H1 (cell line): ENCODE measurements at regions not wholly inside any gene's neighbourhood (a gene's known extent, or its start where the extent isn't known, plus 50 kb on each side); places are given as distances from the start of the nearest gene placed in this dataset.

Experiments used
- CTCF ChIA-PET: fragments of 300-600 bp; sonication (Branson Sonifier 250); formaldehyde crosslinking; loops from one replicate; lab custom pipeline; 2021; ENCODE audit not compliant: partially characterized antibody; lab: Charles Lee
- POLR2A ChIA-PET: fragments of 300-600 bp; sonication (Branson Sonifier 250); formaldehyde crosslinking; loops from one replicate; lab custom pipeline; 2021; ENCODE audit warnings: inconsistent platforms; ENCODE audit not compliant: partially characterized antibody; lab: Charles Lee
- DNase-seq, 2 experiments: peaks; one replicate each; pipeline versions ENCODE4 v3.0.0 to v3.0.0-alpha.2; 2010 to 2022; ENCODE audit warnings: low spot score in 2 of 2, low read depth in 1 of 2, mixed read lengths in 1 of 2
- FAIRE-seq: peaks from 2 replicates; lab custom pipeline; 2011; peaks lifted over from hg19 to GRCh38; lab: Jason Lieb, UNC
- H2AFZ ChIP-seq: 2 replicates; pipeline ENCODE4 v1.8.1; 2012; ENCODE audit warnings: low read length, inconsistent platforms
- H2AK5ac ChIP-seq: 2 replicates; pipeline ENCODE4 v1.6.1; 2013; ENCODE audit warnings: low read depth, low read length
- H2BK120ac ChIP-seq: replicated peaks from 2 replicates; pipeline ENCODE3; 2013; ENCODE audit warnings: low read depth, low read length, inconsistent platforms
- H2BK12ac ChIP-seq: 2 replicates; pipeline ENCODE4 v1.6.1; 2013; ENCODE audit warnings: low read depth, low read length
- H2BK15ac ChIP-seq: 2 replicates; pipeline ENCODE4 v1.6.1; 2013; ENCODE audit warnings: low read length
- H2BK20ac ChIP-seq: 2 replicates; pipeline ENCODE4 v1.6.1; 2013; ENCODE audit warnings: low read length
- H2BK5ac ChIP-seq: 2 replicates; pipeline ENCODE4 v1.6.1; 2013; ENCODE audit warnings: low read depth, low read length
- H3K14ac ChIP-seq: 2 replicates; pipeline ENCODE4 v1.6.1; 2013; ENCODE audit warnings: inconsistent platforms; ENCODE audit not compliant: insufficient read length
- H3K18ac ChIP-seq: 2 replicates; pipeline ENCODE4 v1.6.1; 2013; ENCODE audit warnings: low read length; ENCODE audit errors: extremely low read depth
- H3K23ac ChIP-seq: 2 replicates; pipeline ENCODE4 v1.6.1; 2013; ENCODE audit warnings: inconsistent platforms; ENCODE audit not compliant: insufficient read length
- H3K23me2 ChIP-seq: 2 replicates; pipeline ENCODE4 v1.6.1; 2013; ENCODE audit warnings: low read depth, low read length
- H3K27ac ChIP-seq: 2 replicates; pipeline ENCODE4 v1.6.1; 2011; ENCODE audit warnings: low read depth, low read length, inconsistent platforms
- H3K27me3 ChIP-seq, 4 experiments: replicated peaks in 1 of 4; 1 replicate in 1 of 4; 2 replicates in 3 of 4; pipeline versions ENCODE4 v1.6.1 to v1.8.1; 2011 to 2013; ENCODE audit warnings: low read length in 3 of 4, mild to moderate bottlenecking in 3 of 4, inconsistent platforms in 2 of 4, mixed read lengths in 2 of 4, moderate library complexity in 1 of 4; ENCODE audit not compliant: control insufficient read depth in 3 of 4, insufficient read depth in 3 of 4; ENCODE audit errors: extremely low read depth in 1 of 4
- H3K36me3 ChIP-seq, 4 experiments: 2 replicates each; pipeline versions ENCODE4 v1.6.1 to v1.8.1; 2011 to 2013; ENCODE audit warnings: mild to moderate bottlenecking in 4 of 4, low read length in 3 of 4, moderate library complexity in 2 of 4, control low read depth in 1 of 4, inconsistent platforms in 1 of 4; ENCODE audit not compliant: insufficient read depth in 4 of 4, control insufficient read depth in 2 of 4
- H3K4ac ChIP-seq: replicated peaks from 2 replicates; pipeline ENCODE3; 2013; ENCODE audit warnings: low read length, low read depth, mixed read lengths, inconsistent platforms; ENCODE audit not compliant: insufficient read length
- H3K4me1 ChIP-seq, 4 experiments: replicated peaks in 1 of 4; 1 replicate in 1 of 4; 2 replicates in 3 of 4; pipeline versions ENCODE4 v1.6.1 to v1.8.1; 2011 to 2013; ENCODE audit warnings: low read length in 3 of 4, inconsistent platforms in 2 of 4, mixed read lengths in 1 of 4; ENCODE audit not compliant: insufficient read depth in 4 of 4, control insufficient read depth in 3 of 4
- H3K4me2 ChIP-seq, 2 experiments: 2 replicates each; pipeline versions ENCODE4 v1.6.1 to v1.8.1; 2011 to 2013; ENCODE audit warnings: low read depth in 2 of 2, low read length in 2 of 2, control low read depth in 1 of 2, inconsistent platforms in 1 of 2, mild to moderate bottlenecking in 1 of 2; ENCODE audit not compliant: insufficient read depth in 1 of 2
- H3K4me3 ChIP-seq, 4 experiments: fragments of 200-600, 300-600 bp in 1 of 4; sonication (generic), shearing (Covaris generic), sonication (Bioruptor Twin) in 1 of 4; 2 replicates each; pipeline versions ENCODE4 v1.5.1 to v1.8.1; 2011 to 2016; ENCODE audit warnings: low read length in 4 of 4, low read depth in 3 of 4, control low read depth in 2 of 4, inconsistent platforms in 2 of 4, mild to moderate bottlenecking in 2 of 4, mixed read lengths in 1 of 4, moderate library complexity in 1 of 4; ENCODE audit not compliant: insufficient read depth in 2 of 4; ENCODE audit errors: extremely low read depth in 1 of 4
- H3K56ac ChIP-seq: replicated peaks from 2 replicates; pipeline ENCODE3; 2013; ENCODE audit warnings: low read depth, mild to moderate bottlenecking, mixed read lengths, low read length, inconsistent platforms; ENCODE audit not compliant: insufficient read length
- H3K79me1 ChIP-seq: 2 replicates; pipeline ENCODE4 v1.6.1; 2013; ENCODE audit warnings: low read depth, low read length, control low read depth
- H3K79me2 ChIP-seq, 2 experiments: 2 replicates each; pipeline versions ENCODE4 v1.6.1 to v1.8.1; 2012 to 2013; ENCODE audit warnings: low read length in 2 of 2, mild to moderate bottlenecking in 2 of 2, inconsistent platforms in 1 of 2; ENCODE audit not compliant: insufficient read depth in 2 of 2, control insufficient read depth in 1 of 2
- H3K9ac ChIP-seq, 4 experiments: replicated peaks in 1 of 4; 1 replicate in 1 of 4; 2 replicates in 3 of 4; pipeline versions ENCODE4 v1.6.1 to v1.8.1; 2011 to 2013; ENCODE audit warnings: low read depth in 3 of 4, low read length in 3 of 4, control low read depth in 2 of 4, mild to moderate bottlenecking in 2 of 4, moderate library complexity in 2 of 4, inconsistent platforms in 1 of 4; ENCODE audit errors: extremely low read depth in 1 of 4
- H3K9me3 ChIP-seq, 2 experiments: 2 replicates each; pipeline versions ENCODE4 v1.6.1 to v1.8.1; 2012 to 2013; ENCODE audit warnings: mild to moderate bottlenecking in 2 of 2, moderate library complexity in 2 of 2, control low read depth in 1 of 2, inconsistent platforms in 1 of 2, low read depth in 1 of 2, low read length in 1 of 2, mixed read lengths in 1 of 2; ENCODE audit not compliant: insufficient read depth in 2 of 2
- H4K20me1 ChIP-seq, 2 experiments: replicated peaks in 1 of 2; 2 replicates each; pipeline versions ENCODE3 to v1.8.1; 2011 to 2013; ENCODE audit warnings: inconsistent platforms in 2 of 2, low read length in 2 of 2, mild to moderate bottlenecking in 1 of 2; ENCODE audit not compliant: insufficient read depth in 2 of 2, control insufficient read depth in 1 of 2
- H4K5ac ChIP-seq: 2 replicates; pipeline ENCODE4 v1.6.1; 2013; ENCODE audit warnings: low read length, low read depth, mixed read lengths, inconsistent platforms; ENCODE audit not compliant: insufficient read length
- H4K8ac ChIP-seq: 2 replicates; pipeline ENCODE4 v1.8.0; 2013; ENCODE audit warnings: mild to moderate bottlenecking, moderate library complexity, low read length, inconsistent platforms; ENCODE audit not compliant: insufficient read depth; ENCODE audit errors: extremely low read depth
- H4K91ac ChIP-seq: replicated peaks from 2 replicates; pipeline ENCODE3; 2013; ENCODE audit warnings: low read length, mixed read lengths, inconsistent platforms; ENCODE audit not compliant: insufficient read length
- RFX5 ChIP-seq: IDR thresholded peaks from 2 replicates; pipeline ENCODE4 v1.6.1; 2011; ENCODE audit warnings: low read depth, low read length, improper control_type of control experiment, borderline replicate concordance
- SP4 ChIP-seq: IDR thresholded peaks from 2 replicates; pipeline ENCODE4 v1.6.1; 2012; ENCODE audit warnings: low read length, inconsistent platforms
- WGBS, 2 experiments: shearing (Covaris generic) in 1 of 2; methylation state at CpG; one replicate each; pipeline versions ENCODE4 v1.1.6 to v1.1.7; 2013 to 2015; ENCODE audit warnings: low lambda C conversion rate in 2 of 2, mixed read lengths in 2 of 2, inconsistent platforms in 1 of 2, low coverage in 1 of 2, missing lambda C conversion rate in 1 of 2; ENCODE audit not compliant: insufficient replicate concordance in 2 of 2, insufficient coverage in 1 of 2, insufficient read length in 1 of 2; ENCODE audit errors: extremely low coverage in 1 of 2, missing lambda C conversion rate in 1 of 2; 5-methylcytosine and 5-hydroxymethylcytosine counted together

- Histone ChIP-seq H3K27me3 (no peaks in the 10 kb centered on the region), H3K9ac (no peak overlapping the region), H2BK5ac (no peak overlapping the region), H3K27ac (no peak overlapping the region), H2BK20ac (no peak overlapping the region), H3K18ac (no peak overlapping the region), H3K56ac (no peak overlapping the region), H3K4ac (no peak overlapping the region), H3K4me2 (no peak overlapping the region), H2BK120ac (no peak overlapping the region), H4K91ac (no peak overlapping the region), H2AK5ac (no peak overlapping the region), H3K36me3 (no peaks in the 10 kb centered on the region), H3K23me2 (no peaks in the 10 kb centered on the region), H2BK12ac (no peak overlapping the region), H3K4me1 (no peaks in the 10 kb centered on the region), H2AFZ (no peak overlapping the region), H4K20me1 (no peaks in the 10 kb centered on the region), H3K79me1 (no peaks in the 10 kb centered on the region), H3K14ac (no peak overlapping the region), H3K23ac (no peak overlapping the region), H4K8ac (no peak overlapping the region), H3K9me3 (peaks cover 4 to 17% of the 10 kb centered on the region in 2 experiments; a peak in 2 of 4 replicates), H3K79me2 (no peaks in the 10 kb centered on the region), H2BK15ac (no peak overlapping the region), H4K5ac (no peak overlapping the region), H3K4me3 (no peak overlapping the region)
- DNase-seq (no peak), FAIRE-seq (no peak)
- TF ChIP-seq RFX5 (no peak), SP4 (no peak)
- WGBS, 2 experiments, result 90% methylated on average over 3 of the region's 3 CpGs; no CpG with 5 or more reads in 1 of the 2 experiments
- ChIA-PET POLR2A (no interaction called here), CTCF (no interaction called here)
Measured at GRCh38 chr10:62946278-62946677, 130.1 kb upstream of the EGR2 start.
